ENCODE measurements at regions not wholly inside any gene's neighbourhood (a gene's known extent, or its start where the extent isn't known, plus 50 kb on each side); places are given as distances from the start of the nearest gene placed in this dataset.

DNA sequence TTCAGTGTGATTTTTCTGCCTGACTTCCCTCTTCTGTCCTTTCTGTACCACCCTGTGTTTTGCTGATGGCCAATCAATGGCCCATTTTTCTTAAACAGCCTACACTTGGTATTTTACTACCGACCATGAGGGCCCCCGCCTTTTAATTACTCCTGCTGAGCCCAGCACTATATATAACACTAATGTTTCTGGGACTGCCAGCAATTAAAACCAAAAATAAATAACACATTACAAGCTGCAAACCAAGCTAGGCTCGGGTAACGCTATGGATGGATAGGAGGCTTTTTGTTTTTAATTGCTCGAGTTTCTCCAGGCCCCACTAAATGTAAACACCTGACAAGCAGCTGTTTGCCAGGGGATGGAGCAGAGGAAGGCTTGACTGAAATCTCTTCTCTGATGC, 915.4 kb upstream of the AUTS2 start:
- TF ChIP-seq, protein P1, sequence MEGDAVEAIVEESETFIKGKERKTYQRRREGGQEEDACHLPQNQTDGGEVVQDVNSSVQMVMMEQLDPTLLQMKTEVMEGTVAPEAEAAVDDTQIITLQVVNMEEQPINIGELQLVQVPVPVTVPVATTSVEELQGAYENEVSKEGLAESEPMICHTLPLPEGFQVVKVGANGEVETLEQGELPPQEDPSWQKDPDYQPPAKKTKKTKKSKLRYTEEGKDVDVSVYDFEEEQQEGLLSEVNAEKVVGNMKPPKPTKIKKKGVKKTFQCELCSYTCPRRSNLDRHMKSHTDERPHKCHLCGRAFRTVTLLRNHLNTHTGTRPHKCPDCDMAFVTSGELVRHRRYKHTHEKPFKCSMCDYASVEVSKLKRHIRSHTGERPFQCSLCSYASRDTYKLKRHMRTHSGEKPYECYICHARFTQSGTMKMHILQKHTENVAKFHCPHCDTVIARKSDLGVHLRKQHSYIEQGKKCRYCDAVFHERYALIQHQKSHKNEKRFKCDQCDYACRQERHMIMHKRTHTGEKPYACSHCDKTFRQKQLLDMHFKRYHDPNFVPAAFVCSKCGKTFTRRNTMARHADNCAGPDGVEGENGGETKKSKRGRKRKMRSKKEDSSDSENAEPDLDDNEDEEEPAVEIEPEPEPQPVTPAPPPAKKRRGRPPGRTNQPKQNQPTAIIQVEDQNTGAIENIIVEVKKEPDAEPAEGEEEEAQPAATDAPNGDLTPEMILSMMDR (IDR thresholded peaks at IDR 0.05; ENCODE audit: low read depth, low read length) = no peak
- no peak for TF ChIP-seq EZH2phosphoT487 (IDR thresholded peaks at IDR 0.05; ENCODE audit: low read depth)

Measured in OCI-LY3 (cell line).